Natural killer cell treated with Interleukin-12 subunit alpha and Interleukin-12 subunit beta and Interleukin-15 and Interleukin-18, amount 100 ng/mL, for 72 hours (primary cell): ENCODE measurements at regions not wholly inside any gene's neighbourhood (a gene's known extent, or its start where the extent isn't known, plus 50 kb on each side); places are given as distances from the start of the nearest gene placed in this dataset.

Source experiments
- ATAC-seq, 2 donors: fragments of 150-1000 bp; cut with Tn5 transposase in 1 of 2; sonication (Bioruptor Pico), chemical (Tn5 transposase) in 1 of 2; 2 replicates each; pipeline ENCODE4 v1.10.0; 2021
- DNase-seq: peaks from one replicate; pipeline ENCODE4 v3.0.0; 2022; ENCODE audit warnings: low spot score
- H3K27ac Mint-ChIP-seq, 2 donors: 1 replicate in 1 of 2; 2 replicates in 1 of 2; pipeline ENCODE4 v1.8.0; 2022; ENCODE audit warnings: mixed read lengths in 2 of 2, mild to moderate bottlenecking in 1 of 2, moderate library complexity in 1 of 2
- H3K27me3 Mint-ChIP-seq, 2 donors: 1 replicate in 1 of 2; 2 replicates in 1 of 2; pipeline ENCODE4 v1.8.0; 2022; ENCODE audit warnings: mixed read lengths in 2 of 2
- H3K36me3 Mint-ChIP-seq: one replicate; pipeline ENCODE4 v1.8.0; 2022; ENCODE audit warnings: mixed read lengths
- H3K4me1 Mint-ChIP-seq, 2 donors: 1 replicate in 1 of 2; 2 replicates in 1 of 2; pipeline ENCODE4 v1.8.0; 2022; ENCODE audit warnings: low read depth in 2 of 2, mixed read lengths in 2 of 2, mild to moderate bottlenecking in 1 of 2
- H3K4me3 Mint-ChIP-seq: one replicate; pipeline ENCODE4 v1.8.0; 2022; ENCODE audit warnings: mixed read lengths
- H3K9me3 Mint-ChIP-seq: 2 replicates; pipeline ENCODE4 v1.8.0; 2022; ENCODE audit warnings: mixed read lengths

- H3K4me1 Mint-ChIP-seq = peaks cover 16 to 17% of the 10 kb centered on the region in 2 donors
- no peaks in the 10 kb centered on the region for H3K9me3 Mint-ChIP-seq
- H3K27me3 Mint-ChIP-seq = peaks cover 60 to 70% of the 10 kb centered on the region in 2 donors
- ATAC-seq = no peak
- no peaks in the 10 kb centered on the region for H3K36me3 Mint-ChIP-seq
- H3K4me3 Mint-ChIP-seq = no peak overlapping the region
- H3K27ac Mint-ChIP-seq = no peak overlapping the region
- DNase-seq = peak; percentile 2
Measured at GRCh38 chr15:70420948-70421482, 323.3 kb upstream of the TLE3 start.

DNA sequence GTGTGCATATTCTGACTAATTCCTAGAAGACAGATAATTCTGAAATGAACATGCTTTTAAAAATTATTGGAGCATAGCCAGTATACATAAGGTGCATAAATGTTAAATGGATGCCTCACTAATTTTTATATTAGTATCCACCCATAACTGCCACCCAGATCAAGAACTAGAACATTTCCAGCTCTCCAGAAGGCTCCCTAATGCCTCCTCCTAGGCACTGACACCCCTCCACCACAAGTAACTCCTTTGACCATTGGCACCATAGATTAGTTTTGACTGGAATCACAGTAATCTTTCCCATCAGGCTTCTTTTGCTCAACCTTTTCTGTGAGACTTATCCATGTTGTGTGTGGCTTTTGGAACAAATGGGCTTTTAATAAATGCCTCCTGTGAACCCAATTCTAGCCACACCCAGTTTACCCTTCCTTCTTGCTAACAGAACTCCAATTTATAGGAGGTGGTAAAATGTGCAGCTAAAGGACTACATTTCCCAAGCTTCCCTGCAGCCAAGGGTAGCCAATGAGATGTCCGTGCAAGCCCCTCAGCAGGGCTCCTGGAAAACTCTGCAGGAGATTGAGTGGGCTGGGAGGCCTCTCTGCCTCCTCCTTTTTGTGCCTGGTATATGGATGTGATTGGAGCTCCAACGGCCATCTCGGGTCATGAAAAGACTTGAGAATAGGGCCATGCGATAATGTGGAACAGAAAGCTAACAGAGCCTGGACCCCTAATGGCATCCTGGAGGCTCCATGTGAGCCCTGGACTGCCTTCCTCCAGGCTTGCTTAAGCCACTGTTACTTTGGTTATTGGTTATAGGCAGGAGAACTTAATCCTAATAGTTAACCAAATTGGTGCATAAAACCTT, 322.6 kb upstream of the TLE3 start:
- no peaks in the 10 kb centered on the region for H3K36me3 Mint-ChIP-seq
- peak; percentile 18 for DNase-seq
- no peak overlapping the region for H3K4me3 Mint-ChIP-seq
- H3K27me3 Mint-ChIP-seq = peaks cover 57 to 71% of the 10 kb centered on the region in 2 donors
- no peaks in the 10 kb centered on the region for H3K9me3 Mint-ChIP-seq
- H3K27ac Mint-ChIP-seq = no peak overlapping the region
- peaks cover 10% of the 10 kb centered on the region in 2 donors for H3K4me1 Mint-ChIP-seq
- ATAC-seq = no peak

DNA sequence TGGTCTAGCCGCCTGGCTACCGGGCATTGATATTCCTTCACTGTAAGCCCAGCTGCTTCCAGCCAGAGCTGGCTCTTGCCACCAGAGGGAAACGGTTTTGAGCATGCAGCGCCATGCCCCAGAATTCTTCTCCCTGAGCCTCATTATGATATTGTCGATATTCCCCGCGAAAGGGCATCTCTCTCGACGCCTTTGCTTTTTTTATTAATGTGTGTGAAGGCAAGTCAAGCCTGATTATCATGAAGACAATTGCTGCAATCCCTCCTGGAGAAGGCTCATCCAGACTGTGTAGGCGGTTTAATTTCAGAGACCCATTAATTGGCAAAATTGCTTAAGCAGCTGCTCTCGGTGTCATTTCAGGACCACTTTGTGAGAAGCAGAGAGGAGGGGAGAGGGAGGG, 321.2 kb upstream of the TLE3 start:
- H3K27ac Mint-ChIP-seq = no peak overlapping the region
- H3K4me3 Mint-ChIP-seq = no peak overlapping the region
- H3K27me3 Mint-ChIP-seq = peaks cover 48 to 62% of the 10 kb centered on the region in 2 donors
- no peaks in the 10 kb centered on the region for H3K36me3 Mint-ChIP-seq
- DNase-seq (peak; percentile 1), ATAC-seq (no peak)
- H3K9me3 Mint-ChIP-seq = no peaks in the 10 kb centered on the region
- no peaks in the 10 kb centered on the region for H3K4me1 Mint-ChIP-seq

- peaks cover 49 to 59% of the 10 kb centered on the region in 2 donors for H3K27me3 Mint-ChIP-seq
- H3K36me3 Mint-ChIP-seq = no peaks in the 10 kb centered on the region
- no peak overlapping the region for H3K4me3 Mint-ChIP-seq
- ATAC-seq (no peak), DNase-seq (peak; percentile 53)
- no peak overlapping the region for H3K27ac Mint-ChIP-seq
- H3K4me1 Mint-ChIP-seq = no peaks in the 10 kb centered on the region
- H3K9me3 Mint-ChIP-seq = no peaks in the 10 kb centered on the region
Measured at GRCh38 chr15:70417535-70417934, 319.8 kb upstream of the TLE3 start.

- no peaks in the 10 kb centered on the region for H3K4me1 Mint-ChIP-seq
- H3K36me3 Mint-ChIP-seq = no peaks in the 10 kb centered on the region
- no peak overlapping the region for H3K27ac Mint-ChIP-seq
Measured at GRCh38 chr15:70416829-70417228, 319.1 kb upstream of the TLE3 start.

GRCh38 chr15:70415398-70415797, 317.7 kb upstream of the TLE3 start:
- H3K27me3 Mint-ChIP-seq = peaks cover 36 to 38% of the 10 kb centered on the region in 2 donors
- no peaks in the 10 kb centered on the region for H3K4me1 Mint-ChIP-seq
- no peak overlapping the region for H3K4me3 Mint-ChIP-seq
- ATAC-seq (no peak), DNase-seq (peak; percentile 15)
- H3K9me3 Mint-ChIP-seq = no peaks in the 10 kb centered on the region
- H3K27ac Mint-ChIP-seq = no peak overlapping the region
- no peaks in the 10 kb centered on the region for H3K36me3 Mint-ChIP-seq

More at GRCh38 chr15:70416829-70417228, 319.1 kb upstream of the TLE3 start:
- Mint-ChIP-seq H3K4me3 (no peak overlapping the region), H3K9me3 (no peaks in the 10 kb centered on the region), H3K27me3 (peaks cover 44 to 53% of the 10 kb centered on the region in 2 donors)
- DNase-seq (no peak), ATAC-seq (no peak)

DNA sequence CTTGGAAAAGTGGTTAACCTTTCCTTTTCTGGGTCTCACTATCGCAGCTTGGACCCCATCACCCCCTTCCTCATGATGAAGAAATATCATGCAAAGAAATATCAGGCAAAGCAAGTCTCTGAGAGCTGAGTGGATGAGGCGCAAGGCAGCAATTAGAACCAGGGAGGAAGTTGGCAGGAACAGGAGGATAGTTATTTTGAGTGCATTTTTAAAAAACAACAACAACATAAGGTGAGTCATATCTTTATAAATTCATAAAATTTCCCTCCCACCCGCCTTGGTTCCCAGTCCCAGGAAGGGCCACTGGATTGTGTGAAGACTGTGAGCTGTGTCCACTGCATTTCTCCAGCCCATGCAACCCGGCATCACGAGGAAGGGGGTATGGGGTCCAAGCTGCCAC, 316.9 kb upstream of the TLE3 start:
- Mint-ChIP-seq H3K27ac (no peak overlapping the region), H3K27me3 (peaks cover 31 to 33% of the 10 kb centered on the region in 2 donors), H3K4me1 (no peaks in the 10 kb centered on the region), H3K9me3 (no peaks in the 10 kb centered on the region), H3K4me3 (no peak overlapping the region), H3K36me3 (no peaks in the 10 kb centered on the region)
- DNase-seq (peak; percentile 25), ATAC-seq (no peak)

GRCh38 chr15:70412794-70413193, 315.1 kb upstream of the TLE3 start:
- Mint-ChIP-seq H3K4me3 (no peak overlapping the region), H3K27ac (no peak overlapping the region), H3K4me1 (no peaks in the 10 kb centered on the region), H3K9me3 (no peaks in the 10 kb centered on the region), H3K36me3 (peaks cover 4% of the 10 kb centered on the region), H3K27me3 (peaks cover 23 to 28% of the 10 kb centered on the region in 2 donors)
- DNase-seq (no peak), ATAC-seq (no peak)

GRCh38 chr15:70411143-70411863, 313.6 kb upstream of the TLE3 start:
- Mint-ChIP-seq H3K27ac (no peak overlapping the region), H3K4me3 (no peak overlapping the region), H3K9me3 (no peaks in the 10 kb centered on the region), H3K36me3 (peaks cover 7% of the 10 kb centered on the region), H3K4me1 (no peaks in the 10 kb centered on the region), H3K27me3 (peaks cover 19 to 33% of the 10 kb centered on the region in 2 donors)
- ATAC-seq (no peak), DNase-seq (no peak)

- H3K27me3 Mint-ChIP-seq = peaks cover 14 to 29% of the 10 kb centered on the region in 2 donors
- no peak overlapping the region for H3K27ac Mint-ChIP-seq
- H3K4me3 Mint-ChIP-seq = no peak overlapping the region
- H3K4me1 Mint-ChIP-seq = no peaks in the 10 kb centered on the region
- DNase-seq = peak; percentile 46
- H3K9me3 Mint-ChIP-seq = no peaks in the 10 kb centered on the region
- H3K36me3 Mint-ChIP-seq = peaks cover 7% of the 10 kb centered on the region
- no peak for ATAC-seq
Measured at GRCh38 chr15:70410371-70410985, 312.8 kb upstream of the TLE3 start.

- no peak for ATAC-seq
- Mint-ChIP-seq H3K4me3 (no peak overlapping the region), H3K4me1 (no peaks in the 10 kb centered on the region), H3K27ac (no peak overlapping the region), H3K9me3 (no peaks in the 10 kb centered on the region), H3K36me3 (peaks cover 7% of the 10 kb centered on the region), H3K27me3 (peaks cover 14 to 31% of the 10 kb centered on the region in 2 donors)
- no peak for DNase-seq
Measured at GRCh38 chr15:70409388-70409787, 311.7 kb upstream of the TLE3 start.

- H3K36me3 Mint-ChIP-seq = peaks cover 7% of the 10 kb centered on the region
- no peaks in the 10 kb centered on the region for H3K9me3 Mint-ChIP-seq
- DNase-seq (no peak), ATAC-seq (no peak)
- H3K4me1 Mint-ChIP-seq = no peaks in the 10 kb centered on the region
- H3K4me3 Mint-ChIP-seq = no peak overlapping the region
- H3K27me3 Mint-ChIP-seq = peaks cover 15 to 29% of the 10 kb centered on the region in 2 donors
- no peak overlapping the region for H3K27ac Mint-ChIP-seq
Measured at GRCh38 chr15:70407955-70408354, 310.2 kb upstream of the TLE3 start.

DNA sequence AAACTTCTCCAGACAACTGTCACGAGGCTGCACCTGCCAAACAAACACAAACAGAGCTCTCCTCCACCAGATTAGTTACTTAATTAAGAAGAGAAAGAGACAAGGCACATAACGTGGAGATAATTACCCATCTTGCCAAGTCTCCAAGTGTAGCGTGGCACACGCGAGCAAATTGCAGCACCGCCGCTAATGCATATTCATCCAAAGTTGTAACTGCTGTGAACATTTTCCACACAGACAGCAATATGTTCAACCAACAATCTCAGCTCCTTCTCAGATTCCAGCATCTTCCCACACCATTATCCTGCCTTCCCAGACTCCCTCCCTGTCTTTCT, 309.6 kb upstream of the TLE3 start:
- ATAC-seq = no peak
- Mint-ChIP-seq H3K36me3 (peaks cover 7% of the 10 kb centered on the region), H3K4me3 (no peak overlapping the region), H3K27me3 (peaks cover 21 to 34% of the 10 kb centered on the region in 2 donors), H3K9me3 (no peaks in the 10 kb centered on the region), H3K27ac (no peak overlapping the region), H3K4me1 (no peaks in the 10 kb centered on the region)
- DNase-seq = no peak
